Naive thymus-derived CD4-positive, alpha-beta T cell (primary cell): ENCODE measurements at regions not wholly inside any gene's neighbourhood (a gene's known extent, or its start where the extent isn't known, plus 50 kb on each side); places are given as distances from the start of the nearest gene placed in this dataset.

Source experiments
- ATAC-seq: fragments of 150-1000 bp; cut with Tn5 transposase; 2 replicates; pipeline ENCODE4 v1.10.0; 2021; ENCODE audit warnings: mild to moderate bottlenecking, moderate library complexity
- CTCF ChIA-PET: fragments of 350-600 bp; sonication (Branson Sonifier 250); formaldehyde crosslinking; loops from one replicate; lab custom pipeline; 2021; ENCODE audit warnings: antibody characterized with exemption; lab: Charles Lee
- POLR2A ChIA-PET: fragments of 350-600 bp; sonication (Branson Sonifier 250); formaldehyde crosslinking; loops from one replicate; lab custom pipeline; 2021; ENCODE audit warnings: antibody characterized with exemption, inconsistent platforms; lab: Charles Lee
- DNase-seq, 9 donors: peaks; one replicate each; pipeline versions ENCODE4 v3.0.0 to v3.0.0-alpha.2; 2020 to 2022; ENCODE audit warnings: mixed read lengths in 1 of 9
- H3K27ac ChIP-seq: one replicate; pipeline ENCODE4 v1.7.0; 2013; ENCODE audit warnings: mild to moderate bottlenecking, low read depth, low read length, moderate library complexity
- H3K27me3 ChIP-seq, 2 donors: one replicate each; pipeline ENCODE4 v1.7.0; 2013; ENCODE audit warnings: low read length in 2 of 2, mild to moderate bottlenecking in 2 of 2, moderate library complexity in 2 of 2; ENCODE audit not compliant: control insufficient read depth in 2 of 2, insufficient read depth in 2 of 2
- H3K36me3 ChIP-seq, 3 experiments: 1 replicate in 2 of 3; 2 replicates in 1 of 3; pipeline ENCODE4 v1.7.0; 2013; ENCODE audit warnings: low read length in 3 of 3, mild to moderate bottlenecking in 3 of 3, moderate library complexity in 1 of 3; ENCODE audit not compliant: insufficient read depth in 3 of 3, control insufficient read depth in 2 of 3
- H3K4me1 ChIP-seq, 2 donors: one replicate each; pipeline ENCODE4 v1.7.0; 2013; ENCODE audit warnings: low read length in 2 of 2, mild to moderate bottlenecking in 2 of 2, moderate library complexity in 1 of 2; ENCODE audit not compliant: control insufficient read depth in 2 of 2, insufficient read depth in 2 of 2
- H3K4me3 ChIP-seq: 2 replicates; pipeline ENCODE4 v1.7.0; 2013; ENCODE audit warnings: mild to moderate bottlenecking, low read length
- H3K9me3 ChIP-seq, 3 experiments: 1 replicate in 2 of 3; 2 replicates in 1 of 3; pipeline ENCODE4 v1.7.0; 2013; ENCODE audit warnings: low read length in 3 of 3; ENCODE audit not compliant: control insufficient read depth in 2 of 3
- H3K27ac Mint-ChIP-seq, 9 donors: one replicate each; pipeline ENCODE4 v1.8.0; 2020 to 2022; ENCODE audit warnings: mixed read lengths in 9 of 9, mild to moderate bottlenecking in 8 of 9, moderate library complexity in 5 of 9, inconsistent platforms in 2 of 9
- H3K27me3 Mint-ChIP-seq, 5 donors: one replicate each; pipeline ENCODE4 v1.8.0; 2021 to 2022; ENCODE audit warnings: mixed read lengths in 5 of 5, mild to moderate bottlenecking in 1 of 5
- H3K36me3 Mint-ChIP-seq, 5 donors: one replicate each; pipeline ENCODE4 v1.8.0; 2020 to 2022; ENCODE audit warnings: mixed read lengths in 5 of 5, mild to moderate bottlenecking in 3 of 5, inconsistent platforms in 1 of 5
- H3K4me1 Mint-ChIP-seq, 7 donors: one replicate each; pipeline ENCODE4 v1.8.0; 2020 to 2022; ENCODE audit warnings: mixed read lengths in 7 of 7, mild to moderate bottlenecking in 3 of 7, inconsistent platforms in 1 of 7
- H3K4me3 Mint-ChIP-seq, 10 donors: one replicate each; pipeline ENCODE4 v1.8.0; 2020 to 2022; ENCODE audit warnings: mild to moderate bottlenecking in 10 of 10, mixed read lengths in 10 of 10, moderate library complexity in 6 of 10, inconsistent platforms in 2 of 10
- H3K9me3 Mint-ChIP-seq, 11 donors: one replicate each; pipeline ENCODE4 v1.8.0; 2020 to 2022; ENCODE audit warnings: mixed read lengths in 11 of 11, mild to moderate bottlenecking in 4 of 11, inconsistent platforms in 1 of 11, moderate library complexity in 1 of 11
- intact Hi-C, 2 donors: fragments of 100-400 bp; cut with micrococcal nuclease; formaldehyde crosslinking; loops; one replicate each; pipeline ENCODE4 v1.15.1; 2023

DNA sequence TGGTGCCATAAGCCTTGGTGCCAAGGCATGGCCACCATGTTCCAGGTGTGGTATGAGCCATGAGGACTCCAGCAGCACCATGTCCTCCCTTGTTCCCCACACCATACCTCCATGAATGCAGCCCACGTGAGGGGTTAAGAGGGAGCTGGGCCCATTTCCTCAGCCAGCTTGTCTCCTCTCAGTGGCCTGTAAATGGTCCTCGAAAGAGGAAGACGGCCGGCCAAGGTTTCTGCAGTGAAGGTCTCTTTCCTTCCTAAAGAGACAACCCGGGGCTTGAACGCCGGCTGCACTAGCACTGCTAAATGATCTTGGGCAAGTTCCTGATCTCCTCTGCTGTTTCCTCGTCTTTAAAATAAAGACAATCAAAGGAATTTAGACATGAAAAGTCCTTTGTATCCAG lies 154.0 kb downstream of the BMP7 start:
- ATAC-seq (no peak), DNase-seq (no peak)
- Histone ChIP-seq H3K9me3 (no peaks in the 10 kb centered on the region), H3K4me3 (no peak overlapping the region), H3K4me1 (no peaks in the 10 kb centered on the region), H3K36me3 (no peaks in the 10 kb centered on the region), H3K27ac (no peak overlapping the region), H3K27me3 (no peaks in the 10 kb centered on the region)
- H3K27me3 Mint-ChIP-seq: peaks cover 0 to 44% (median 18%) of the 10 kb centered on the region in 5 donors
- H3K27ac Mint-ChIP-seq: no peak overlapping the region
- no peaks in the 10 kb centered on the region for H3K4me1 Mint-ChIP-seq
- H3K9me3 Mint-ChIP-seq: peaks cover 0 to 6% (median 0%) of the 10 kb centered on the region in 11 donors
- ChIA-PET POLR2A (no interaction called here), CTCF (no interaction called here)
- H3K36me3 Mint-ChIP-seq: peaks cover 0 to 6% (median 0%) of the 10 kb centered on the region in 5 donors
- intact Hi-C loops: no loop called here
- no peak overlapping the region for H3K4me3 Mint-ChIP-seq

DNA sequence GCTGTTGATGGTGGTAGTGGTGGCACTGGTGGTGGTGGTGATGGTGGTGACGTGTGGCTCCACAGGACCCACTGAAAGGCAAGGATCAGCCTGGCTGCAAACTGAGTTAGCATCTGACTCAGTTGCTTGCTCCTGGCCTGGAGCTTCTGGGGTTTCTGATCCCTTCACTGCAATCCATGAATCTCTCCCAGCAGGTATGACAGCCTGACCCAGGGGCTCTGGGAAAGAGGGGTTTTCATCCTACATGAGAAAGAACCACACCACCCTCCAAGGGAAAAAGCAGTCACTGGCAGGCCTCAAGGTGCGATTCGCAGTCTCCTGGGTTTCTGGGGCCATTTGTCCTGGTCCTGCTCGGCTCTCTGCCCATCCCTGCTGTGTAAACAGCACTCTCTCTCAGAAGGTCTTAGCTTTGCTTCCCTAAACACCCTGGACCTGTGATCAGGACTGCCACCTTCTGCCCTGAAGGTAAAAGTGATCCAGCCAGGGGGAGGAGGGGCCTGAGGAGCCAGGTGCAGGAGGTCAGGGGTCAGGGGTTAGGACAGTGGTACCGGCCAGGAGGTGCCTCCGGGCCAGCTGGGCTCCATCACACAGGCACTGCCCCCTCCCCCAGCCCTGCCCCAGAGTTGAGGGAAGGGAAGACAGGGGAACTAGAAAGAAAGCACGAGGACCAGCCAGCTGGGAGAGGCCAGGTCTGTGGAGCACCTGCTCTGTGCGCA lies 152.0 kb downstream of the BMP7 start:
- DNase-seq: no peak
- H3K9me3 ChIP-seq: no peaks in the 10 kb centered on the region
- ATAC-seq: no peak
- no peak overlapping the region for H3K4me3 ChIP-seq
- no peaks in the 10 kb centered on the region for H3K4me1 ChIP-seq
- H3K36me3 ChIP-seq: no peaks in the 10 kb centered on the region
- no peaks in the 10 kb centered on the region for H3K27me3 ChIP-seq
- no peaks in the 10 kb centered on the region for H3K4me1 Mint-ChIP-seq
- CTCF ChIA-PET: no interaction called here
- H3K27me3 Mint-ChIP-seq: peaks cover 0 to 31% (median 12%) of the 10 kb centered on the region in 5 donors
- H3K27ac Mint-ChIP-seq: no peak overlapping the region
- H3K9me3 Mint-ChIP-seq: peaks cover 0 to 6% (median 0%) of the 10 kb centered on the region in 11 donors
- POLR2A ChIA-PET: no interaction called here
- peak overlapping the region in 1 of 10 donors; percentile 13 for H3K4me3 Mint-ChIP-seq
- intact Hi-C loops: no loop called here
- H3K36me3 Mint-ChIP-seq: peaks cover 0 to 6% (median 0%) of the 10 kb centered on the region in 5 donors
- H3K27ac ChIP-seq: no peak overlapping the region

DNA sequence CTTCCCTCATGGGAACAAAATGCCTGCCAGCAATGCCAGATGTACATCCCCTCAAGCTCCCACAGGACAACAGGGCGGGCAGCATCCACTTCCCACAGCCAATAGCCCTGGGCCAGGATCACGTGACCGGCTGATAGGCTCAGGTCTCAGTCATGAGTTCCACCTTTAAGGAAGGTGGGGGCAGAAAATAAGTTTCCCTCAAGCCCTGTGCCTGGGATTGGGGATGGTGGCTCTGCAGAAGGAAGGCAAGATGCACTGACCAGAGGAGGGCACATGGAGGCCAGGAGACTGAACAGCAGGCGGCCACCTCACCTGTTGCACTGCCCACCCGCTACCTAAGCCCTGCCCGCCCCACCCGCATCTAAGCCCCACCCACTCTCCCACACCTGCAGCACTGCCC lies 149.1 kb downstream of the BMP7 start:
- no peaks in the 10 kb centered on the region for H3K36me3 ChIP-seq
- no peaks in the 10 kb centered on the region for H3K27me3 ChIP-seq
- DNase-seq (no peak), ATAC-seq (no peak)
- Mint-ChIP-seq H3K4me3 (no peak overlapping the region), H3K9me3 (peaks cover 0 to 6% (median 2%) of the 10 kb centered on the region in 11 donors), H3K4me1 (no peaks in the 10 kb centered on the region), H3K36me3 (no peaks in the 10 kb centered on the region), H3K27ac (no peak overlapping the region), H3K27me3 (peaks cover 1 to 24% (median 13%) of the 10 kb centered on the region in 5 donors)
- no peak overlapping the region for H3K27ac ChIP-seq
- no peaks in the 10 kb centered on the region for H3K4me1 ChIP-seq
- POLR2A ChIA-PET: no interaction called here
- H3K4me3 ChIP-seq: no peak overlapping the region
- CTCF ChIA-PET: no interaction called here
- intact Hi-C loops: no loop called here
- no peaks in the 10 kb centered on the region for H3K9me3 ChIP-seq

DNA sequence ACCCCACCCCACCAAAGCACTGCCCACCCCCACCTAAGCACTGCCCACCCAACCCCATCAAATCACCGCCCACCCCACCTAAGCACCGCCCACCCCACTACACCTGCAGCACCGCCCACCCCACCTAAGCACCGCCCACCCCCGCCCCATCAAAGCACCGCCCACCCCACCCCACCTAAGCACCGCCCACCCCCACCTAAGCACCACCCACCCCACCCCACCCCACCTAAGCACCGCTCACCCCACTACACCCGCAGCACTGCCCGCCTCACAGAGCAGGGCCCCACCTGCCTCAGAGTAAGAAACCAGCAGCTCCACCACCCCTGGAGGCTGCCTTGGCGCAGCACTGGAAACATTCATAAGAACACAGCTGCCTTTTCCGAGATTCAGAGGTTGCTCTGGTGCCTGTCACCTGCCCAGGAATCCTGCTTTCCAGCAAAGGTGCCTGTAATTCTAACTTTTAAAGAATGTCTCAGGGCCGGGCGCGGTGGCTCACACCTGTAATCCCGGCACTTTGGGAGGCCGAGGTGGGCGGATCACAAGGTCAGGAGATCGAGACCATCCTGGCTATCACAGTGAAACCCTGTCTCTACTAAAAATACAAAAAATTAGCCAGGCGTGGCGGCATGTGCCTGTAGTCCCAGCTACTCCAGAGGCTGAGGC lies 148.2 kb downstream of the BMP7 start:
- Histone ChIP-seq H3K9me3 (no peaks in the 10 kb centered on the region), H3K27me3 (no peaks in the 10 kb centered on the region), H3K36me3 (no peaks in the 10 kb centered on the region), H3K27ac (no peak overlapping the region), H3K4me1 (no peaks in the 10 kb centered on the region), H3K4me3 (no peak overlapping the region)
- peaks cover 3 to 24% (median 15%) of the 10 kb centered on the region in 5 donors for H3K27me3 Mint-ChIP-seq
- intact Hi-C loops: no loop called here
- no peak for ATAC-seq
- no peak overlapping the region for H3K4me3 Mint-ChIP-seq
- POLR2A ChIA-PET: no interaction called here
- H3K27ac Mint-ChIP-seq: no peak overlapping the region
- no peaks in the 10 kb centered on the region for H3K4me1 Mint-ChIP-seq
- H3K36me3 Mint-ChIP-seq: no peaks in the 10 kb centered on the region
- peaks cover 0 to 6% (median 2%) of the 10 kb centered on the region in 11 donors for H3K9me3 Mint-ChIP-seq
- DNase-seq: no peak
- CTCF ChIA-PET: no interaction called here
